ENCODE measurements at regions not wholly inside any gene's neighbourhood (a gene's known extent, or its start where the extent isn't known, plus 50 kb on each side); places are given as distances from the start of the nearest gene placed in this dataset.
"Not testable (repeated sequence)": the region's sequence is repeated elsewhere in the genome, so short reads cannot be mapped to it uniquely, and the experiment has no call there.

GRCh38 chr15:100721758-100722550 is 119.6 kb downstream of the ASB7 start:
- DNase-seq (ENCODE audit: low spot score): no peak

DNA sequence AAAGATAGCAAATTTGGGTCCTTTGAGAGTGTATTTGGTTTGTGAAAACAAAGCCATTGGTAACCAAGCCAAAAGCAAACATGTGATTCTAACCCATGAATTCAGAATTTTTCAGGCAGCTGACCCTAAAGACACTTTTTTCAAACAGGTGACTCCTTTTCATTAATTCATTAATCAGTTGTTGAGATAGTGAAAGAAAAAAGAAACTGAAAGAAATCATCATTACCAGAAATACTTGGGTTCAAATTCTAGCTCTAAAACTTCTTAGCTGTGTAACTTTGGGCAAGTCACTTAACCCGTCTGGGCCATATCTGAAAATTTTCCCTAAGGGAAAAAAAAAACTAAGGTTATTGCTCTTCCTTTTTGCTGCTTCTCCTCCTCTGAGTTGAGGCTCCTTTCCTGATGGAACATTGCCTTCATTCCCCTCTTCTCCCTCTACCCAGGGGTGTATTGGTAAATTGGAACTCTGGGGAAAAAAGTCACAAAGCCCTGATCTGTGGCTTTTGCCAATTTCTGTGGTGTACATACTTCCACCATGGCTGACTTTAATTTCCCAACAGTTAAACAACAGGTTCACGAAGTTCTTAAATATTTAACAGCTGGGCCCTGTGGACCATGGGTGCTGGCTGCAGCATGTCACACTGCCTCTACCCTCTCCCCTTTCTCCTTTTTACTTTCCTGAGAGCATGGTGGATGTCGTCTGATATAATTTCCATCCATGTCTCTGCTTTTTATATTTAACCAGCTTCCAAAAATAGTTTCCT is 120.3 kb downstream of the ASB7 start:
- DNase-seq (ENCODE audit: low spot score): no peak

GRCh38 chr15:100723315-100723801 is 121.0 kb downstream of the ASB7 start:
- no peak for DNase-seq (ENCODE audit: low spot score)

DNA sequence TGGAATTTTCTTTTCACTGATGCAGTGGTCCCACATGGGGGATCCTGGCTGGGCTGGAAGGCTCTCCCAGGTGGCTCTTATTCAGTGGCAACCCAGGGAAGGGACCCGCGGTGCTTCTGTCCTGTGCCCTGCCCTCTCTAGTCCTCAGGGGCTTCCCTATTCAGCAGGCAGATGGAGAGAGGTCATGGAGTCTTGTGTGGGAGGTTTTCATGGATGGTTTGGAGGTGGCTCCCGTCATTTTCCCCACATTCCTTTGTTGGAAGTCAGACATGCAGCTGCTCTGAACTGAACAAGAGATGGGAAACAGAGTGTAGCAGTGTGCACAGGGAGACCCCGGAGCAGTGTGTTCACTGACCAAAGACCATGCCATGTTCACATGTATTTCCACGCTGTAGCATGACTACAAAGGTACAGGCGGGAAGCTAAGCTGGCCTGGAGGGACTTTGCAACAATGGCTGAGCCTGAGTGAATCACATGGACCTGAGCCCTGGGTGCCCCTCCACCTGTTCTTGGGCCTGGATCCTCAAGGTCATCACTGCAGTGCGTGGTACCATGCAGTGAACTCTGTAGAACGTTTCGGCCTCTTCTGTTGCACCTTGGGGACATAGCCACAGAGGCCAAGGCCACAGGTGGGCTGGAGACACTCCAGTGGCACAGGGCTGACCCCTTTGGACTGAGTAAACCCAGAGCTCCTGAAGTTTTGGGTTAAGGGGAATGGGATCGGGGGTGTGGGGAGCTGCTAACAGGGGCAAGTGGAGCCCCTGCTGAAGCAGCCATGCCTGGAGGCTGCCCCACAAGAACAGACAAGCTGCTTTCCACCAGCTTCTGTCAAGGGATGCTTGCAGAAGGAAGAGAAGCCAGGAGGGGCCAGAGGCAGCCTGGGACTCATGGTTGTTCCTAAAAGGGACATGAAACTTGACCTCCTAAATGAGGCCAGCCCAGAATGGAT is 123.0 kb downstream of the ASB7 start:
- DNase-seq (ENCODE audit: low spot score): no peak

GRCh38 chr15:100726070-100726420 is 123.7 kb downstream of the ASB7 start:
- DNase-seq (ENCODE audit: low spot score): no peak

GRCh38 chr15:100726421-100727190 is 124.2 kb downstream of the ASB7 start:
- no peak for DNase-seq (ENCODE audit: low spot score)

DNA sequence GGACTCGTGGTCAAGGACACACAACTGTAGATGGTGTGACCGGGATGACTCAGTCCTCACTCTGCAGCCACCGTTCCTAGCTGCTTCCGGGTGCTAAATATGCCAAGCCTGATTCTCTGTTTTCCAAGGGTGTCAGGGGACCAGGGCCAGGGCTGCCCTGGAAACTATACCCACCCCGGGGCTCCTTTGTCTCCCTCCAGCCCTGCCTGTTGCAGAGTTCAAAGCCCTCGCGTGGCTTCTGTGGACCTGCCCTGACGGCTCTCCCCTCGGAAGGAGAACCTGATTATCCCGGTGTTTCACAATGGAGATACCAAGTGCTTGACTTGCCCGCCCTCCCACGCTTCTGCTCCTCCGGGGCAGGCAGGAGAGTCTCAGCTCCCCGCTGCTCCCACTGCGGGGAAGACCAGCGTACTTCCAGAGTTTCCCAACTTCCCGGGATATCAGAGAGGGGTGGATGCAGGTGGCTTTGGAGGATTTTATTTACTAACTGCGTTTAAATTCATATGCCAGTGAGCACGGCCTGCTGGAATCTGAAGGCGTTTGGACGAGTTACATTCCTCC is 125.0 kb downstream of the ASB7 start:
- DNase-seq (ENCODE audit: low spot score): no peak

DNA sequence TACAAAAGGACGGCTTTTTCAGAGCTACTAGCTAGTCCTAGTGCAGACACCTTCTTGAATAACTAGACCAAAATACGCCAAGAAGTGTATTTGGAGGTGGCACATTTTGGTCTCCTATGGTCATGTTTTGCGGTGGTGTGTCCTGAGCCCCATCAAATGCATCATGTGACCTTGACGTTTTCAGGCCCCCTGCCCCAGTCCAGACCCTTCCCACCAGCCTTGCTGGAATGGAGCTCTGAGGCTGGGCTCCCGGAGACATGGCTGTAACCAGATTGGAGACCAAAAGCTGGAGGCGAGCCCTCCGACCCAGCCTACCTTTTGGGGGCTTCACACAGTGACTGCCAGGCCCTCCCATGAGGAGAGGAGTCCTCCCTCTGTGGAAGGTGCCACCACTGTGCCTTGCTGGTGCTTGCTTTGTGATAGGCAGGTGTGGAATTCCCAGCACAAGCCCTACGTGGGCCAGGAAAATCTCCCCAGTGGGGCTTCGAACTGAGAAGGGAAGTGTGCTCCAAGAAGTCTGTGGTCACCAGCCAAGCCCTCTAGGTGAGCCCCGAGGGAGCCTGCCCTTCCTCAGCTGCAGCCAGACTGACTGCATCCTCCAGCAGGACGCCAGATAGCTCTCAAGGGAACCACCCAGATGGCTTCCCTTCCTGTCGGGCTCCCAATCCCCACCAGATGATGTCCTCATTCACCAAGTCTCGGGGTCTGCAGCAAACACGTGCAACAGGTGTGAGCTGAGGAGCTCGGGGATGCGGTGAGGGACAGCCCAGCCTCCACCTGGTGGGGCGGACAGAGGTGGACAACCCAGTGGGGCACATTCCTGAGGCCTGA is 126.2 kb downstream of the ASB7 start:
- DNase-seq (ENCODE audit: low spot score): no peak

- DNase-seq (ENCODE audit: low spot score): no peak
Measured at GRCh38 chr15:100729461-100729860, 127.1 kb downstream of the ASB7 start.

- DNase-seq (ENCODE audit: low spot score): no peak
Measured at GRCh38 chr15:100730129-100730528, 127.7 kb downstream of the ASB7 start.

GRCh38 chr15:100730655-100731266 is 128.4 kb downstream of the ASB7 start:
- no peak for DNase-seq (ENCODE audit: low spot score)

DNA sequence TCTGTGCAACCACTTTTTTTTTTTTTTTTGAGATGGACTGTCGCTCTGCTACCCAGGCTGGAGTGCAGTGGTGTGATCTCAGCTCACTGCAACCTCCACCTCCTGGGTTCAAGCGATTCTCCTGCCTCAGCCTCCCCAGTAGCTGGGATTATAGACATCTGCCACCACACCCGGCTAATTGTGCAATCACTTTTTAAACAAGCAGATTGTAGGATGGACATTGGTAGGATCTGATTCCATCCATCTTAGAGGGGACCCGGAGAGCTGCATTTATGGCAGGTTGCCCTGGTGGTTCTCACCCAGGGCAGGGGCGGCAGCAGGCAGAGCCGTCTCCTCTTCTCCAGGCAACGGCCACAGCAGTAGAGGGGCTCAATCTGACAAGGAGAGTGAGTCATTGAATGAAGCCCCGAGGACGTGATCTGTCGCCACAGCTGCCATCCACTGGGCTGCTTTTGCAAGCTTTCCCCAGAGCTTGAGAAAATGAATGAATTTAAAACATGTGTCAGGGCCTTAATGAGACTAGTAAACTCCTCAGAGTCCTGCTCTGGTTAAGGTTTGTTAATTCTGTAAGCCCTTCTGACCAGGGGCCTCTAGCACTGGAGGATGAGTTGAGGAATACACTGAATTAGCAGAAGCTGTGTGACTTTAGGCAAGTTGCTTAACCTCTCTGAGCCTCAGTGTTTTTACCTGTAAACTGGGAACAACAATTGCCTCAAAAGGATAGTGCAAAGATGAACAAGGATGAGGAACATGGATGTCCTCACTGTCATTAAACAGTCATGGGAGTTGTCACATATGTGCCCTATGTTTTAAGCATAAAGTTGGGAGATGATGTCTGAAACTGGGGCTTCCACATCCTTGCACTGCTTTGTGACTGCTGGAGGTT is 129.1 kb downstream of the ASB7 start:
- DNase-seq (ENCODE audit: low spot score): no peak

GRCh38 chr15:100732211-100733055 is 130.0 kb downstream of the ASB7 start:
- DNase-seq (ENCODE audit: low spot score): no peak

GRCh38 chr15:100733101-100733842 is 130.9 kb downstream of the ASB7 start:
- no peak for DNase-seq (ENCODE audit: low spot score)

GRCh38 chr15:100733843-100734185 is 131.4 kb downstream of the ASB7 start:
- DNase-seq (ENCODE audit: low spot score): not testable (repeated sequence)

DNA sequence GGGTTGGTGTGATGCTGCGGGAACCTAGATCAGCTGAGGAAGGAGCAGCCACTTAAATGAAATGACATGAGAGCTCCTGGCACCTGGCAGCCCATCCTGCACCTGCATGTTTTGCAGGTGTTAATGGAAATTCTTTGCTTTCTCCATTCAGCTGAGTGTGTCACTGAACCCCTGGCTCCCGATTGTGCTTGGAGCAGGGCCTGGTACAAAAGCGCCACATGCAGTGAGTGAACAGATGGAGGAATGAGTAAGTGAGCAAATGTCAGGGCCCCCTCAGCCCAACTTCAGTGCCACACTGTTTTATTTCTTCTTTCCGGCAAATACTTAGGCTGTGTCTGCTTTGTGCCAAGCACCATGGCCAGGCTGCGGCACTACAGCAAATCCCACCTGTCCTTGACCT is 132.2 kb downstream of the ASB7 start:
- DNase-seq (ENCODE audit: low spot score): no peak
